ENCODE measurements at regions not wholly inside any gene's neighbourhood (a gene's known extent, or its start where the extent isn't known, plus 50 kb on each side); places are given as distances from the start of the nearest gene placed in this dataset.

- no peak overlapping the region for H4K5ac ChIP-seq (ENCODE audit: insufficient read length, low read depth, low read length)
- H3K18ac ChIP-seq (ENCODE audit: insufficient read length, low read depth, low read length): no peak overlapping the region
- H2BK12ac ChIP-seq (ENCODE audit: insufficient read length, low read depth, low read length): no peak overlapping the region
- no peaks in the 10 kb centered on the region for H3K4me1 ChIP-seq (ENCODE audit: insufficient read depth, low read length)
- H3K27ac ChIP-seq (ENCODE audit: insufficient read length, low read depth, low read length): no peak overlapping the region
- Mint-ChIP-seq H3K27ac (no peak overlapping the region), H3K4me3 (no peak overlapping the region), H3K36me3 (ENCODE audit: insufficient read depth in 1 of 3, low read depth in 3 of 3) (no peaks in the 10 kb centered on the region), H3K27me3 (ENCODE audit: low read depth) (no peaks in the 10 kb centered on the region), H3K9me3 (no peaks in the 10 kb centered on the region), H3K4me1 (peaks cover 5 to 11% of the 10 kb centered on the region in 2 experiments; a peak in 3 of 4 replicates)
- no peaks in the 10 kb centered on the region for H3K79me1 ChIP-seq (ENCODE audit: insufficient read depth, low read depth, low read length, poor library complexity, severe bottlenecking)
- H2BK20ac ChIP-seq (ENCODE audit: low read depth, low read length, poor library complexity, severe bottlenecking): no peak overlapping the region
- no peak overlapping the region for H3K4me2 ChIP-seq (ENCODE audit: insufficient read depth, insufficient read length, low read length)
- H3T11ph ChIP-seq (ENCODE audit: low read length): no peak overlapping the region
- no peak overlapping the region for H3K4ac ChIP-seq (ENCODE audit: low read depth, low read length)
- no peak overlapping the region for H2BK5ac ChIP-seq (ENCODE audit: insufficient read length, low read length)
- no peak overlapping the region for H4K91ac ChIP-seq (ENCODE audit: insufficient read length, low read depth, low read length)
- no peak overlapping the region; the same call in 1 of the 2 replicates for H3K14ac ChIP-seq (ENCODE audit: insufficient read depth, low read length)
- no peak for TF ChIP-seq CTCF (conservative IDR thresholded peaks at IDR 0.05)
- no peaks in the 10 kb centered on the region for H3K27me3 ChIP-seq (ENCODE audit: insufficient read depth, low read length)
- H3K56ac ChIP-seq (ENCODE audit: insufficient read length, low read depth, low read length): no peak overlapping the region
- no peaks in the 10 kb centered on the region for H3K9me3 ChIP-seq (ENCODE audit: control insufficient read depth, low read depth, low read length)
- H3K79me2 ChIP-seq (ENCODE audit: insufficient read depth, low read length): no peaks in the 10 kb centered on the region
- no peak for DNase-seq
- H3K23ac ChIP-seq (ENCODE audit: insufficient read length, low read depth, low read length): no peak overlapping the region
- no peaks in the 10 kb centered on the region for H3K23me2 ChIP-seq (ENCODE audit: insufficient read length, low read depth, low read length, poor library complexity, severe bottlenecking)
- WGBS (ENCODE audit: extremely low coverage, insufficient read length, low lambda C conversion rate): no CpG with 5 or more reads among the region's 3 CpGs
- no peak overlapping the region for H2AK5ac ChIP-seq (ENCODE audit: insufficient read length, low read length)
- H2BK120ac ChIP-seq (ENCODE audit: low read depth, low read length, poor library complexity, severe bottlenecking): no peak overlapping the region
- no peak overlapping the region for H4K8ac ChIP-seq (replicated peaks; ENCODE audit: insufficient read length, low read depth, low read length)
- H2BK15ac ChIP-seq (ENCODE audit: low read depth, low read length): no peak overlapping the region
- no peak overlapping the region for H2AFZ ChIP-seq (ENCODE audit: low read length)
- no peak overlapping the region for H3K9ac ChIP-seq (ENCODE audit: extremely low read depth, insufficient read length, low read length)
- H4K20me1 ChIP-seq (ENCODE audit: control insufficient read depth, insufficient read depth, insufficient read length): no peaks in the 10 kb centered on the region
Measured at GRCh38 chr2:107585851-107586250, 240.8 kb upstream of the RGPD4 start.

All from H9 (cell line).